ENCODE measurements at regions not wholly inside any gene's neighbourhood (a gene's known extent, or its start where the extent isn't known, plus 50 kb on each side); places are given as distances from the start of the nearest gene placed in this dataset.

DNA sequence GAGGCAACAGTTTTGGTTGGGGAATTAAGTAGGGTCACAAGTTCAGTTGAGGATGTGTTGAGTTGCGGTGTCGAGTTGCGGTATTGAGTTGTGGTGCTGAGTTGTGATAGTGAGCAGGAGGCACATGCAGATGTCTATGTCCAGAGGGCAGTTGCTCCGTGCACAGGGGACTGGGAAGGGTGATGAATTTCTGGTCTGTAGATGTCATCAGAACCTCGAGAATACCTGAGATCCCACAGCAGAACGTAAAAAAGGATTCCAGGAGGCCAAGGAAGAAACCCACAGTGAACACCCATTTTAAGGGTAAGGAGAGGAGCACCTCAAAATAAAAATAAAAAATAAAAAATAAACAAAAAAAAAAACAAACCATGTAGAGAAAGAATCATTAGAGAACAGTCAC lies 354.4 kb upstream of the ARGLU1 start:
- TF ChIP-seq, protein P1, sequence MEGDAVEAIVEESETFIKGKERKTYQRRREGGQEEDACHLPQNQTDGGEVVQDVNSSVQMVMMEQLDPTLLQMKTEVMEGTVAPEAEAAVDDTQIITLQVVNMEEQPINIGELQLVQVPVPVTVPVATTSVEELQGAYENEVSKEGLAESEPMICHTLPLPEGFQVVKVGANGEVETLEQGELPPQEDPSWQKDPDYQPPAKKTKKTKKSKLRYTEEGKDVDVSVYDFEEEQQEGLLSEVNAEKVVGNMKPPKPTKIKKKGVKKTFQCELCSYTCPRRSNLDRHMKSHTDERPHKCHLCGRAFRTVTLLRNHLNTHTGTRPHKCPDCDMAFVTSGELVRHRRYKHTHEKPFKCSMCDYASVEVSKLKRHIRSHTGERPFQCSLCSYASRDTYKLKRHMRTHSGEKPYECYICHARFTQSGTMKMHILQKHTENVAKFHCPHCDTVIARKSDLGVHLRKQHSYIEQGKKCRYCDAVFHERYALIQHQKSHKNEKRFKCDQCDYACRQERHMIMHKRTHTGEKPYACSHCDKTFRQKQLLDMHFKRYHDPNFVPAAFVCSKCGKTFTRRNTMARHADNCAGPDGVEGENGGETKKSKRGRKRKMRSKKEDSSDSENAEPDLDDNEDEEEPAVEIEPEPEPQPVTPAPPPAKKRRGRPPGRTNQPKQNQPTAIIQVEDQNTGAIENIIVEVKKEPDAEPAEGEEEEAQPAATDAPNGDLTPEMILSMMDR (IDR thresholded peaks at IDR 0.05; ENCODE audit: poor library complexity) = peak; percentile 10
- no peak for TF ChIP-seq EZH2 (IDR thresholded peaks at IDR 0.05; ENCODE audit: borderline replicate concordance)
- TF ChIP-seq EZH2phosphoT487 (IDR thresholded peaks at IDR 0.05; ENCODE audit: low read depth, severe bottlenecking, unreplicated experiment) = no peak

Data from hepatocyte (in vitro differentiated cells).